ENCODE measurements at regions not wholly inside any gene's neighbourhood (a gene's known extent, or its start where the extent isn't known, plus 50 kb on each side); places are given as distances from the start of the nearest gene placed in this dataset.
A peak's percentile ranks its signal among the peaks of the same experiment; 100 is the strongest.

GRCh38 chr2:58449286-58450010, 208.3 kb upstream of the FANCL start:
- ATAC-seq, result no peak
- TF ChIP-seq PATZ1 (CRISPR knock-in tag; IDR thresholded peaks at IDR 0.05; ENCODE audit: borderline replicate concordance), result no peak
- TF ChIP-seq TOX (CRISPR knock-in tag; IDR thresholded peaks at IDR 0.05; ENCODE audit: borderline replicate concordance), result no peak
- no peak for TF ChIP-seq ESRRG (CRISPR knock-in tag; IDR thresholded peaks at IDR 0.05)
- no peak for TF ChIP-seq ARNTL (CRISPR knock-in tag; IDR thresholded peaks at IDR 0.05; ENCODE audit: borderline replicate concordance, low read depth)
- TF ChIP-seq ZFP30 (CRISPR knock-in tag; IDR thresholded peaks at IDR 0.05), result no peak
- no peak for TF ChIP-seq ZNF8 (CRISPR knock-in tag; IDR thresholded peaks at IDR 0.05)
- TF ChIP-seq RARB (CRISPR knock-in tag; IDR thresholded peaks at IDR 0.05), result no peak
- no peak for TF ChIP-seq ZFP3 (CRISPR knock-in tag; IDR thresholded peaks at IDR 0.05)
- no peak for TF ChIP-seq SNAI2 (CRISPR knock-in tag; IDR thresholded peaks at IDR 0.05)
- no peak for TF ChIP-seq CSRNP3 (CRISPR knock-in tag; IDR thresholded peaks at IDR 0.05)
- TF ChIP-seq ZC3H10 (CRISPR knock-in tag; IDR thresholded peaks at IDR 0.05), result no peak
- no peak for TF ChIP-seq ZNF565 (CRISPR knock-in tag; conservative IDR thresholded peaks at IDR 0.05; ENCODE audit: low read depth)
- no peak for TF ChIP-seq PPARA (CRISPR knock-in tag; IDR thresholded peaks at IDR 0.05; ENCODE audit: borderline replicate concordance)

- TF ChIP-seq BACH2 (CRISPR knock-in tag; IDR thresholded peaks at IDR 0.05; ENCODE audit: borderline replicate concordance) (no peak), GLIS3 (CRISPR knock-in tag; IDR thresholded peaks at IDR 0.05) (no peak), SNAI2 (CRISPR knock-in tag; IDR thresholded peaks at IDR 0.05) (no peak)
- ATAC-seq, result no peak
Observed at GRCh38 chr2:58448845-58449244, 207.7 kb upstream of the FANCL start.

GRCh38 chr2:58448065-58448507, 207.0 kb upstream of the FANCL start:
- ATAC-seq, result peak; percentile 96
- TF ChIP-seq TOX (CRISPR knock-in tag; IDR thresholded peaks at IDR 0.05; ENCODE audit: borderline replicate concordance), result no peak
- TF ChIP-seq ISL1 (CRISPR knock-in tag; IDR thresholded peaks at IDR 0.05), result peak; percentile 50; the same call in 1 of the 2 replicates

GRCh38 chr2:58447586-58447985, 206.5 kb upstream of the FANCL start:
- ATAC-seq, result no peak
- TF ChIP-seq TOX (CRISPR knock-in tag; IDR thresholded peaks at IDR 0.05; ENCODE audit: borderline replicate concordance), result no peak
- no peak for TF ChIP-seq GLIS3 (CRISPR knock-in tag; IDR thresholded peaks at IDR 0.05)
- TF ChIP-seq SNAI2 (CRISPR knock-in tag; IDR thresholded peaks at IDR 0.05), result no peak
- TF ChIP-seq ZFP30 (CRISPR knock-in tag; IDR thresholded peaks at IDR 0.05), result no peak
- no peak for TF ChIP-seq ARNTL (CRISPR knock-in tag; IDR thresholded peaks at IDR 0.05; ENCODE audit: borderline replicate concordance, low read depth)
- no peak for TF ChIP-seq ZNF70 (CRISPR knock-in tag; IDR thresholded peaks at IDR 0.05)
- TF ChIP-seq ZC3H10 (CRISPR knock-in tag; IDR thresholded peaks at IDR 0.05), result no peak
- TF ChIP-seq ZNF8 (CRISPR knock-in tag; IDR thresholded peaks at IDR 0.05), result no peak
- TF ChIP-seq CSRNP3 (CRISPR knock-in tag; IDR thresholded peaks at IDR 0.05), result no peak
- TF ChIP-seq BACH2 (CRISPR knock-in tag; IDR thresholded peaks at IDR 0.05; ENCODE audit: borderline replicate concordance), result no peak
- TF ChIP-seq ZNF565 (CRISPR knock-in tag; conservative IDR thresholded peaks at IDR 0.05; ENCODE audit: low read depth), result no peak
- no peak for TF ChIP-seq POU6F1 (CRISPR knock-in tag; IDR thresholded peaks at IDR 0.05; ENCODE audit: borderline replicate concordance, low read depth)

- no peak for ATAC-seq
- no peak for TF ChIP-seq ZC3H10 (CRISPR knock-in tag; IDR thresholded peaks at IDR 0.05)
- TF ChIP-seq ZFP30 (CRISPR knock-in tag; IDR thresholded peaks at IDR 0.05), result no peak
- no peak for TF ChIP-seq ARNTL (CRISPR knock-in tag; IDR thresholded peaks at IDR 0.05; ENCODE audit: borderline replicate concordance, low read depth)
- TF ChIP-seq RARB (CRISPR knock-in tag; IDR thresholded peaks at IDR 0.05), result no peak
- TF ChIP-seq CREB5 (CRISPR knock-in tag; IDR thresholded peaks at IDR 0.05; ENCODE audit: low read depth), result no peak
- TF ChIP-seq PPARA (CRISPR knock-in tag; IDR thresholded peaks at IDR 0.05; ENCODE audit: borderline replicate concordance), result no peak
- TF ChIP-seq ZNF565 (CRISPR knock-in tag; conservative IDR thresholded peaks at IDR 0.05; ENCODE audit: low read depth), result no peak
- TF ChIP-seq CSDC2 (CRISPR knock-in tag; IDR thresholded peaks at IDR 0.05), result no peak
- TF ChIP-seq GLIS3 (CRISPR knock-in tag; IDR thresholded peaks at IDR 0.05), result no peak
- no peak for TF ChIP-seq SNAI2 (CRISPR knock-in tag; IDR thresholded peaks at IDR 0.05)
- TF ChIP-seq CSRNP3 (CRISPR knock-in tag; IDR thresholded peaks at IDR 0.05), result no peak
- TF ChIP-seq PATZ1 (CRISPR knock-in tag; IDR thresholded peaks at IDR 0.05; ENCODE audit: borderline replicate concordance), result no peak
- no peak for TF ChIP-seq ESRRG (CRISPR knock-in tag; IDR thresholded peaks at IDR 0.05)
Observed at GRCh38 chr2:58441643-58442042, 200.5 kb upstream of the FANCL start.
